PC-9 (cell line): ENCODE measurements at regions not wholly inside any gene's neighbourhood (a gene's known extent, or its start where the extent isn't known, plus 50 kb on each side); places are given as distances from the start of the nearest gene placed in this dataset.

ENCODE experiments used
- BruUV-seq: library from RNA; stranded (reverse); fragments of 400-500 nt; replicated peaks from 2 replicates; lab custom pipeline; 2021; lab: Mats Ljungman, UMichigan
- CTCF ChIA-PET: fragments of 300-600 bp; sonication (Branson Sonifier 250); formaldehyde crosslinking; loops from one replicate; lab custom pipeline; 2022; ENCODE audit warnings: antibody characterized with exemption; lab: Charles Lee
- POLR2A ChIA-PET: fragments of 300-600 bp; sonication (Branson Sonifier 250); formaldehyde crosslinking; loops from one replicate; lab custom pipeline; 2022; ENCODE audit warnings: antibody characterized with exemption; ENCODE audit not compliant: unreplicated experiment; lab: Charles Lee
- DNase-seq, 2 experiments: peaks; one replicate each; pipeline versions ENCODE4 v3.0.0 to v3.0.0-alpha.2; 2015 to 2022; ENCODE audit warnings: mixed read lengths in 1 of 2
- H2AFZ ChIP-seq: fragments of 200-600 bp; sonication (generic); 2 replicates; pipeline ENCODE4 v1.8.1; 2017; ENCODE audit warnings: antibody characterized with exemption
- H3F3A ChIP-seq: fragments of 200-600 bp; sonication (generic); 2 replicates; pipeline ENCODE4 v1.8.1; 2017; ENCODE audit warnings: antibody characterized with exemption, mild to moderate bottlenecking, low read depth; ENCODE audit not compliant: insufficient read depth
- H3K27ac ChIP-seq: fragments of 200-600 bp; sonication (generic); 2 replicates; pipeline ENCODE4 v1.6.1; 2016; ENCODE audit warnings: mixed run types
- H3K27me3 ChIP-seq: fragments of 200-600 bp; sonication (generic); 2 replicates; pipeline ENCODE4 v1.6.1; 2016; ENCODE audit warnings: low read depth, mixed run types; ENCODE audit not compliant: insufficient read depth
- H3K36me3 ChIP-seq: fragments of 200-600 bp; sonication (generic); 2 replicates; pipeline ENCODE4 v1.6.1; 2016; ENCODE audit warnings: low read depth, mixed run types
- H3K4me1 ChIP-seq: fragments of 200-600 bp; sonication (generic); replicated peaks from 2 replicates; pipeline ENCODE4 v1.6.1; 2016; ENCODE audit warnings: mixed run types; ENCODE audit not compliant: insufficient read depth
- H3K4me2 ChIP-seq: fragments of 200-600 bp; sonication (generic); 2 replicates; pipeline ENCODE4 v1.6.1; 2017; ENCODE audit warnings: mixed run types
- H3K4me3 ChIP-seq: fragments of 200-600 bp; sonication (generic); 2 replicates; pipeline ENCODE4 v1.6.1; 2016; ENCODE audit warnings: mixed run types
- H3K79me2 ChIP-seq: fragments of 200-600 bp; sonication (generic); 2 replicates; pipeline ENCODE4 v1.6.1; 2017; ENCODE audit warnings: low read depth, mixed run types
- H3K9me2 ChIP-seq: fragments of 200-600 bp; sonication (generic); 2 replicates; pipeline ENCODE4 v1.8.1; 2017; ENCODE audit warnings: mild to moderate bottlenecking; ENCODE audit not compliant: insufficient read depth
- H3K9me3 ChIP-seq: fragments of 200-600 bp; sonication (generic); 2 replicates; pipeline ENCODE4 v1.8.1; 2016; ENCODE audit warnings: low read depth; ENCODE audit not compliant: insufficient read depth
- H4K20me1 ChIP-seq: fragments of 200-600 bp; sonication (generic); 2 replicates; pipeline ENCODE4 v1.8.1; 2017; ENCODE audit not compliant: insufficient read depth
- CTCF ChIP-seq: fragments of 200-600 bp; sonication (generic); conservative IDR thresholded peaks from 2 replicates; pipeline ENCODE4 v1.6.1; 2017; ENCODE audit warnings: mixed run types, antibody characterized with exemption, mild to moderate bottlenecking, moderate library complexity
- EZH2 ChIP-seq: fragments of 200-600 bp; sonication (generic); IDR thresholded peaks from 2 replicates; pipeline ENCODE4 v1.8.0; 2017; ENCODE audit warnings: antibody characterized with exemption, low read depth
- intact Hi-C: fragments of 100-400 bp; cut with micrococcal nuclease; formaldehyde crosslinking; loops from one replicate; pipeline ENCODE4 v1.10.0; 2022; ENCODE audit not compliant: unreplicated experiment

GRCh38 chr13:99150575-99151361 lies 49.9 kb upstream of the UBAC2 start:
- ChIA-PET CTCF (no interaction called here), POLR2A (interaction anchor here (0.6 kb wide), 3 partner anchors 63 to 1033 kb away, joined by 3 to 6 read pairs (median 4); no protein-coding TSS in a partner anchor)
- DNase-seq = peak; percentile 82 to 98

More at GRCh38 chr13:99150575-99151361, 49.9 kb upstream of the UBAC2 start:
- H2AFZ ChIP-seq = no peak overlapping the region
- peak overlapping the region; percentile 67 for H3K4me2 ChIP-seq
- H3K27ac ChIP-seq = peak overlapping the region; percentile 90
- H3K36me3 ChIP-seq = no peaks in the 10 kb centered on the region
- no peaks in the 10 kb centered on the region; the same call in 1 of the 2 replicates for H3K9me3 ChIP-seq
- H3K27me3 ChIP-seq = no peaks in the 10 kb centered on the region
- H3F3A ChIP-seq = peaks cover 29% of the 10 kb centered on the region
- BruUV-seq = no TSS peak
- H4K20me1 ChIP-seq = no peaks in the 10 kb centered on the region
- H3K4me1 ChIP-seq = peaks cover 49% of the 10 kb centered on the region
- H3K4me3 ChIP-seq = peak overlapping the region; percentile 26; the same call in 1 of the 2 replicates
- H3K79me2 ChIP-seq = no peaks in the 10 kb centered on the region
- TF ChIP-seq EZH2 (no peak), CTCF (no peak)
- intact Hi-C loops = loop anchor here (1.0 to 2.0 kb wide), 4 partner anchors 47 to 666 kb away; no protein-coding TSS in a partner anchor
- no peaks in the 10 kb centered on the region for H3K9me2 ChIP-seq
